Liver (tissue), 8 donors: ENCODE measurements at regions not wholly inside any gene's neighbourhood (a gene's known extent, or its start where the extent isn't known, plus 50 kb on each side); places are given as distances from the start of the nearest gene placed in this dataset.

Source experiments
- DNase-seq: peaks from one replicate; pipeline ENCODE4 v3.0.0-alpha.2; 2017; ENCODE audit warnings: low spot score
- H3K27ac ChIP-seq, 2 donors: one replicate each; pipeline ENCODE4 v1.7.0; 2013; ENCODE audit warnings: inconsistent platforms in 2 of 2, low read length in 2 of 2, control low read depth in 1 of 2, low read depth in 1 of 2, mild to moderate bottlenecking in 1 of 2
- H3K27me3 ChIP-seq, 4 donors: one replicate each; pipeline versions ENCODE4 v1.6.1 to v1.7.0; 2013; ENCODE audit warnings: low read length in 3 of 4, inconsistent platforms in 1 of 4, mild to moderate bottlenecking in 1 of 4, moderate library complexity in 1 of 4; ENCODE audit not compliant: control insufficient read depth in 4 of 4, insufficient read depth in 4 of 4
- H3K36me3 ChIP-seq, 4 donors: one replicate each; pipeline versions ENCODE4 v1.6.1 to v1.7.0; 2013; ENCODE audit warnings: low read length in 3 of 4, mild to moderate bottlenecking in 3 of 4, low read depth in 1 of 4, moderate library complexity in 1 of 4; ENCODE audit not compliant: control insufficient read depth in 4 of 4, insufficient read depth in 3 of 4
- H3K4me1 ChIP-seq, 4 donors: one replicate each; pipeline versions ENCODE4 v1.6.1 to v1.7.0; 2013; ENCODE audit warnings: low read length in 3 of 4, mild to moderate bottlenecking in 3 of 4, moderate library complexity in 1 of 4; ENCODE audit not compliant: control insufficient read depth in 4 of 4, insufficient read depth in 4 of 4
- H3K4me3 ChIP-seq, 3 donors: one replicate each; pipeline versions ENCODE4 v1.6.1 to v1.7.0; 2013; ENCODE audit warnings: low read length in 3 of 3, control low read depth in 1 of 3, low read depth in 1 of 3, mild to moderate bottlenecking in 1 of 3
- H3K9ac ChIP-seq, 2 donors: one replicate each; pipeline ENCODE4 v1.7.0; 2013; ENCODE audit warnings: low read length in 2 of 2, mild to moderate bottlenecking in 2 of 2, moderate library complexity in 2 of 2, control low read depth in 1 of 2, low read depth in 1 of 2
- H3K9me3 ChIP-seq, 4 donors: one replicate each; pipeline versions ENCODE4 v1.6.1 to v1.7.0; 2013; ENCODE audit warnings: low read length in 3 of 4; ENCODE audit not compliant: control insufficient read depth in 4 of 4
- EGR1 ChIP-seq, 2 donors: IDR thresholded peaks; 2 replicates each; pipeline ENCODE4 v1.6.1; 2016 to 2018; ENCODE audit warnings: antibody characterized with exemption in 2 of 2, low read depth in 2 of 2
- FOXA1 ChIP-seq: IDR thresholded peaks from 2 replicates; pipeline ENCODE4 v1.6.1; 2016; ENCODE audit warnings: antibody characterized with exemption
- GABPA ChIP-seq, 2 donors: IDR thresholded peaks in 1 of 2; conservative IDR thresholded peaks in 1 of 2; 2 replicates each; pipeline ENCODE4 v1.6.1; 2016; ENCODE audit warnings: antibody characterized with exemption in 2 of 2, mild to moderate bottlenecking in 1 of 2, moderate library complexity in 1 of 2
- HNF4A ChIP-seq, 2 donors: conservative IDR thresholded peaks; 2 replicates each; pipeline ENCODE4 v1.6.1; 2016; ENCODE audit warnings: antibody characterized with exemption in 2 of 2, mild to moderate bottlenecking in 2 of 2
- HNF4G ChIP-seq: IDR thresholded peaks from 2 replicates; pipeline ENCODE4 v1.6.1; 2016; ENCODE audit warnings: antibody characterized with exemption
- JUND ChIP-seq, 2 donors: IDR thresholded peaks; 2 replicates each; pipeline ENCODE4 v1.6.1; 2016; ENCODE audit warnings: antibody characterized with exemption in 2 of 2
- NR2F2 ChIP-seq: IDR thresholded peaks from 2 replicates; pipeline ENCODE4 v1.6.1; 2016; ENCODE audit warnings: antibody characterized with exemption
- RAD21 ChIP-seq, 2 donors: IDR thresholded peaks; 2 replicates each; pipeline ENCODE4 v1.6.1; 2016; ENCODE audit warnings: antibody characterized with exemption in 2 of 2, mild to moderate bottlenecking in 2 of 2
- RXRA ChIP-seq, 2 donors: IDR thresholded peaks; 2 replicates each; pipeline ENCODE4 v1.6.1; 2017 to 2018; ENCODE audit warnings: antibody characterized with exemption in 2 of 2, mild to moderate bottlenecking in 1 of 2
- TAF1 ChIP-seq: conservative IDR thresholded peaks from 2 replicates; pipeline ENCODE4 v1.6.1; 2016; ENCODE audit warnings: antibody characterized with exemption, mild to moderate bottlenecking
- YY1 ChIP-seq: IDR thresholded peaks from 2 replicates; pipeline ENCODE4 v1.6.1; 2016; ENCODE audit warnings: antibody characterized with exemption, mild to moderate bottlenecking
- WGBS: extraction: QIAGEN DNeasy Blood & Tissue Kit; methylation state at CpG from one replicate; pipeline ENCODE4 v1.1.7; 2013; 5-methylcytosine and 5-hydroxymethylcytosine counted together
- TF ChIP-seq, protein P1 (sequence below): IDR thresholded peaks from 2 replicates; pipeline ENCODE4 v1.6.1; 2016; ENCODE audit warnings: antibody characterized with exemption
- TF ChIP-seq, protein P2 (sequence below): IDR thresholded peaks from 2 replicates; pipeline ENCODE4 v1.6.1; 2016; ENCODE audit warnings: antibody characterized with exemption, mild to moderate bottlenecking
- TF ChIP-seq, protein P3 (sequence below): fragments of 150-350 bp; IDR thresholded peaks from 2 replicates; pipeline ENCODE4 v1.5.1; 2017; ENCODE audit warnings: improper control_type of control experiment, low read depth, low read length; ENCODE audit not compliant: missing input control
- donor health status: healthy.
- donor health status: healthy.
- donor health status: healthy.
- donor health status: healthy.
- donor health status: healthy.

DNA sequence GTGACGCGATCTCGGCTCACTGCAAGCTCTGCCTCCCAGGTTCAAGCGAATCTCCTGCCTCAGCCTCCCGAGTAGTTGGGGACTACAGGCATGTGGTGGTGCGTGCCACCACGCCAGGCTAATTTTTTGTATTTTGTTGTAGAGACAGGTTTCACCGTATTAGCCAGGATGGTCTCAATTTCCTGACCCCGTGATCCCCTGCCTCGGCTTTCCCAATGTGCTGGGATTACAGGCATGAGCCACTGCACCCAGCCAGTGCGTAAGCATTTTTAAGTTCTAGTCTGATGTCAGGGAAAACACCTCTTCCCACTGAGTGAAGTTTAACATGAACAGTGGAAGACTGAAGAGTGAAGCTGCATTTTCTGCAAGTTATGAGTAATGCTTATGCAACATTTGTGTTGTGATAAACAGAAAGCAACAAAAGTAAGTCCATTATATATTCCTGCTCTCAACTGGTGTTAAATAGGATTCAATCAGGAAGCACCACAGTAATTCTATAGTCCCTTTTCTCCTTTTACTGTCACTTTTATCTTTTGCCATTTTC lies 1219.8 kb upstream of the RAG2 start:
- WGBS = 86% methylated on average over 11 of the region's 11 CpGs
- no peaks in the 10 kb centered on the region for H3K27me3 ChIP-seq
- no peaks in the 10 kb centered on the region for H3K36me3 ChIP-seq
- DNase-seq = no peak
- no peak overlapping the region for H3K4me3 ChIP-seq
- no peak overlapping the region for H3K27ac ChIP-seq
- no peak overlapping the region for H3K9ac ChIP-seq
- H3K9me3 ChIP-seq = peaks cover 0 to 3% (median 0%) of the 10 kb centered on the region in 4 donors
- no peaks in the 10 kb centered on the region for H3K4me1 ChIP-seq
- TF ChIP-seq YY1 (no peak), JUND (IDR thresholded peaks at IDR 0.05) (no peak)
- TF ChIP-seq, protein P1, sequence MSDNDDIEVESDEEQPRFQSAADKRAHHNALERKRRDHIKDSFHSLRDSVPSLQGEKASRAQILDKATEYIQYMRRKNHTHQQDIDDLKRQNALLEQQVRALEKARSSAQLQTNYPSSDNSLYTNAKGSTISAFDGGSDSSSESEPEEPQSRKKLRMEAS = no peak
- TF ChIP-seq, protein P2, sequence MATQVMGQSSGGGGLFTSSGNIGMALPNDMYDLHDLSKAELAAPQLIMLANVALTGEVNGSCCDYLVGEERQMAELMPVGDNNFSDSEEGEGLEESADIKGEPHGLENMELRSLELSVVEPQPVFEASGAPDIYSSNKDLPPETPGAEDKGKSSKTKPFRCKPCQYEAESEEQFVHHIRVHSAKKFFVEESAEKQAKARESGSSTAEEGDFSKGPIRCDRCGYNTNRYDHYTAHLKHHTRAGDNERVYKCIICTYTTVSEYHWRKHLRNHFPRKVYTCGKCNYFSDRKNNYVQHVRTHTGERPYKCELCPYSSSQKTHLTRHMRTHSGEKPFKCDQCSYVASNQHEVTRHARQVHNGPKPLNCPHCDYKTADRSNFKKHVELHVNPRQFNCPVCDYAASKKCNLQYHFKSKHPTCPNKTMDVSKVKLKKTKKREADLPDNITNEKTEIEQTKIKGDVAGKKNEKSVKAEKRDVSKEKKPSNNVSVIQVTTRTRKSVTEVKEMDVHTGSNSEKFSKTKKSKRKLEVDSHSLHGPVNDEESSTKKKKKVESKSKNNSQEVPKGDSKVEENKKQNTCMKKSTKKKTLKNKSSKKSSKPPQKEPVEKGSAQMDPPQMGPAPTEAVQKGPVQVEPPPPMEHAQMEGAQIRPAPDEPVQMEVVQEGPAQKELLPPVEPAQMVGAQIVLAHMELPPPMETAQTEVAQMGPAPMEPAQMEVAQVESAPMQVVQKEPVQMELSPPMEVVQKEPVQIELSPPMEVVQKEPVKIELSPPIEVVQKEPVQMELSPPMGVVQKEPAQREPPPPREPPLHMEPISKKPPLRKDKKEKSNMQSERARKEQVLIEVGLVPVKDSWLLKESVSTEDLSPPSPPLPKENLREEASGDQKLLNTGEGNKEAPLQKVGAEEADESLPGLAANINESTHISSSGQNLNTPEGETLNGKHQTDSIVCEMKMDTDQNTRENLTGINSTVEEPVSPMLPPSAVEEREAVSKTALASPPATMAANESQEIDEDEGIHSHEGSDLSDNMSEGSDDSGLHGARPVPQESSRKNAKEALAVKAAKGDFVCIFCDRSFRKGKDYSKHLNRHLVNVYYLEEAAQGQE = no peak
- TF ChIP-seq, protein P3, sequence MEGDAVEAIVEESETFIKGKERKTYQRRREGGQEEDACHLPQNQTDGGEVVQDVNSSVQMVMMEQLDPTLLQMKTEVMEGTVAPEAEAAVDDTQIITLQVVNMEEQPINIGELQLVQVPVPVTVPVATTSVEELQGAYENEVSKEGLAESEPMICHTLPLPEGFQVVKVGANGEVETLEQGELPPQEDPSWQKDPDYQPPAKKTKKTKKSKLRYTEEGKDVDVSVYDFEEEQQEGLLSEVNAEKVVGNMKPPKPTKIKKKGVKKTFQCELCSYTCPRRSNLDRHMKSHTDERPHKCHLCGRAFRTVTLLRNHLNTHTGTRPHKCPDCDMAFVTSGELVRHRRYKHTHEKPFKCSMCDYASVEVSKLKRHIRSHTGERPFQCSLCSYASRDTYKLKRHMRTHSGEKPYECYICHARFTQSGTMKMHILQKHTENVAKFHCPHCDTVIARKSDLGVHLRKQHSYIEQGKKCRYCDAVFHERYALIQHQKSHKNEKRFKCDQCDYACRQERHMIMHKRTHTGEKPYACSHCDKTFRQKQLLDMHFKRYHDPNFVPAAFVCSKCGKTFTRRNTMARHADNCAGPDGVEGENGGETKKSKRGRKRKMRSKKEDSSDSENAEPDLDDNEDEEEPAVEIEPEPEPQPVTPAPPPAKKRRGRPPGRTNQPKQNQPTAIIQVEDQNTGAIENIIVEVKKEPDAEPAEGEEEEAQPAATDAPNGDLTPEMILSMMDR = no peak

DNA sequence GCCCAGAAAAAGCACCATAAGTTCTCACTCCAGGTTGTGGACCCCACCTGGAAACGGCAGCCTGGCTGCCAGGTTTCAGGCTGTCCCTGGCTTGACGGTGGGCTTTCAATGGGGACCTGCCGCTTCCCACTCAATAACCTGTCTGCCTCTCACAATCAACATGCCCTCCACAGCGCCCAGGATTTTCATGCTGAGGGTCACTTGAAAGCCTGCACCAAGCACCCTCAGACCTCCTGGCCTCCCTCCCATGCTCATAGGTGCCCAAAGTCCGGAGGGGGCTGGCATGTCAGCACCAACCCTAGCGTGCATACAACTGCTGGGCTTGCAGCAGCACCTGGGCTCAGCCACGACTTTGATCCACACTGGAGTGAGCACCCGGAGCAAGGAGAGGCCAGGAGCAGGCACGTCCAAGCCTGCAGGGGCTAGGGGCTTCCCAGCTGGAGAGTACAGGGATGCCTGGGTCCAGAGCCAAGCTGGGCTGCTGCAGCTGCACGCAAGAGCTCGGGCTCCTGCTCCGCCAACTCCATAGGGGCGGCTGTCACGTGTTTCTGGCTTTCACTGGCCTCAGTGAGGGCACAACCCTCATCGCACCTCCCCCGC lies 1214.3 kb upstream of the RAG2 start:
- Histone ChIP-seq H3K36me3 (no peaks in the 10 kb centered on the region), H3K27ac (no peak overlapping the region), H3K9me3 (no peaks in the 10 kb centered on the region), H3K27me3 (no peaks in the 10 kb centered on the region), H3K4me3 (no peak overlapping the region), H3K4me1 (no peaks in the 10 kb centered on the region), H3K9ac (no peak overlapping the region)
- TF ChIP-seq TAF1 (no peak), YY1 (no peak), EGR1 (IDR thresholded peaks at IDR 0.05; ENCODE audit: low read depth in 2 of 2) (no peak), RXRA (IDR thresholded peaks at IDR 0.05) (no peak), HNF4G (no peak), RAD21 (IDR thresholded peaks at IDR 0.05) (no peak), HNF4A (conservative IDR thresholded peaks at IDR 0.05) (no peak), GABPA (IDR thresholded peaks at IDR 0.05 in 1 of 2, conservative IDR thresholded peaks at IDR 0.05 in 1 of 2) (no peak), NR2F2 (no peak), FOXA1 (no peak)
- TF ChIP-seq, protein P1 = no peak
- 77% methylated on average over 16 of the region's 16 CpGs for WGBS
- no peak for DNase-seq
